ENCODE measurements at regions not wholly inside any gene's neighbourhood (a gene's known extent, or its start where the extent isn't known, plus 50 kb on each side); places are given as distances from the start of the nearest gene placed in this dataset.

- Histone ChIP-seq H3K9ac (ENCODE audit: low read depth, low read length) (no peak overlapping the region), H3K4me1 (ENCODE audit: control insufficient read depth, insufficient read depth, low read length) (peaks cover 15% of the 10 kb centered on the region; the same call in 1 of the 2 replicates), H3K36me3 (ENCODE audit: control insufficient read depth, insufficient read depth, low read length) (no peaks in the 10 kb centered on the region), H3K9me3 (ENCODE audit: control insufficient read depth, insufficient read depth, low read length) (no peaks in the 10 kb centered on the region), H3K27ac (ENCODE audit: low read depth, low read length) (no peak overlapping the region), H3K4me3 (ENCODE audit: low read depth, low read length) (no peak overlapping the region), H3K27me3 (ENCODE audit: control insufficient read depth, insufficient read depth, low read length) (no peaks in the 10 kb centered on the region; the same call in 1 of the 2 replicates)
Measured at GRCh38 chrX:9315086-9315485, 149.8 kb upstream of the TBL1X start.

GRCh38 chrX:9316096-9316495, 148.8 kb upstream of the TBL1X start:
- Histone ChIP-seq H3K36me3 (ENCODE audit: control insufficient read depth, insufficient read depth, low read length) (no peaks in the 10 kb centered on the region), H3K4me1 (ENCODE audit: control insufficient read depth, insufficient read depth, low read length) (peaks cover 18% of the 10 kb centered on the region), H3K27me3 (ENCODE audit: control insufficient read depth, insufficient read depth, low read length) (no peaks in the 10 kb centered on the region; the same call in 1 of the 2 replicates), H3K27ac (ENCODE audit: low read depth, low read length) (no peak overlapping the region), H3K9me3 (ENCODE audit: control insufficient read depth, insufficient read depth, low read length) (no peaks in the 10 kb centered on the region), H3K9ac (ENCODE audit: low read depth, low read length) (no peak overlapping the region), H3K4me3 (ENCODE audit: low read depth, low read length) (no peak overlapping the region)

- no peaks in the 10 kb centered on the region for H3K36me3 ChIP-seq (ENCODE audit: control insufficient read depth, insufficient read depth, low read length)
- H3K9ac ChIP-seq (ENCODE audit: low read depth, low read length): no peak overlapping the region
- H3K9me3 ChIP-seq (ENCODE audit: control insufficient read depth, insufficient read depth, low read length): no peaks in the 10 kb centered on the region
- H3K27me3 ChIP-seq (ENCODE audit: control insufficient read depth, insufficient read depth, low read length): no peaks in the 10 kb centered on the region; the same call in 1 of the 2 replicates
- H3K27ac ChIP-seq (ENCODE audit: low read depth, low read length): no peak overlapping the region
- no peak overlapping the region for H3K4me3 ChIP-seq (ENCODE audit: low read depth, low read length)
- H3K4me1 ChIP-seq (ENCODE audit: control insufficient read depth, insufficient read depth, low read length): peaks cover 18% of the 10 kb centered on the region
Measured at GRCh38 chrX:9317176-9317575, 147.7 kb upstream of the TBL1X start.

GRCh38 chrX:9318213-9318612, 146.6 kb upstream of the TBL1X start:
- Histone ChIP-seq H3K36me3 (ENCODE audit: control insufficient read depth, insufficient read depth, low read length) (no peaks in the 10 kb centered on the region), H3K4me1 (ENCODE audit: control insufficient read depth, insufficient read depth, low read length) (peaks cover 18% of the 10 kb centered on the region), H3K9ac (ENCODE audit: low read depth, low read length) (no peak overlapping the region), H3K27me3 (ENCODE audit: control insufficient read depth, insufficient read depth, low read length) (no peaks in the 10 kb centered on the region; the same call in 1 of the 2 replicates), H3K27ac (ENCODE audit: low read depth, low read length) (no peak overlapping the region), H3K9me3 (ENCODE audit: control insufficient read depth, insufficient read depth, low read length) (no peaks in the 10 kb centered on the region), H3K4me3 (ENCODE audit: low read depth, low read length) (no peak overlapping the region)

GRCh38 chrX:9318766-9319165, 146.1 kb upstream of the TBL1X start:
- H3K4me1 ChIP-seq (ENCODE audit: control insufficient read depth, insufficient read depth, low read length): peaks cover 18% of the 10 kb centered on the region
- H3K9ac ChIP-seq (ENCODE audit: low read depth, low read length): no peak overlapping the region
- no peaks in the 10 kb centered on the region; the same call in 1 of the 2 replicates for H3K27me3 ChIP-seq (ENCODE audit: control insufficient read depth, insufficient read depth, low read length)
- H3K9me3 ChIP-seq (ENCODE audit: control insufficient read depth, insufficient read depth, low read length): no peaks in the 10 kb centered on the region
- no peak overlapping the region for H3K27ac ChIP-seq (ENCODE audit: low read depth, low read length)
- no peak overlapping the region for H3K4me3 ChIP-seq (ENCODE audit: low read depth, low read length)
- H3K36me3 ChIP-seq (ENCODE audit: control insufficient read depth, insufficient read depth, low read length): no peaks in the 10 kb centered on the region

- Histone ChIP-seq H3K36me3 (ENCODE audit: control insufficient read depth, insufficient read depth, low read length) (no peaks in the 10 kb centered on the region), H3K27ac (ENCODE audit: low read depth, low read length) (no peak overlapping the region), H3K4me3 (ENCODE audit: low read depth, low read length) (no peak overlapping the region), H3K4me1 (ENCODE audit: control insufficient read depth, insufficient read depth, low read length) (peaks cover 18% of the 10 kb centered on the region), H3K9me3 (ENCODE audit: control insufficient read depth, insufficient read depth, low read length) (no peaks in the 10 kb centered on the region), H3K27me3 (ENCODE audit: control insufficient read depth, insufficient read depth, low read length) (no peaks in the 10 kb centered on the region; the same call in 1 of the 2 replicates), H3K9ac (ENCODE audit: low read depth, low read length) (no peak overlapping the region)
Measured at GRCh38 chrX:9320940-9321339, 143.9 kb upstream of the TBL1X start.

GRCh38 chrX:9324676-9325075, 140.2 kb upstream of the TBL1X start:
- no peaks in the 10 kb centered on the region for H3K27me3 ChIP-seq (ENCODE audit: control insufficient read depth, insufficient read depth, low read length)
- no peak overlapping the region for H3K4me3 ChIP-seq (ENCODE audit: low read depth, low read length)

GRCh38 chrX:9326369-9326768, 138.5 kb upstream of the TBL1X start:
- Histone ChIP-seq H3K4me1 (ENCODE audit: control insufficient read depth, insufficient read depth, low read length) (no peaks in the 10 kb centered on the region), H3K9ac (ENCODE audit: low read depth, low read length) (no peak overlapping the region), H3K27ac (ENCODE audit: low read depth, low read length) (no peak overlapping the region), H3K36me3 (ENCODE audit: control insufficient read depth, insufficient read depth, low read length) (no peaks in the 10 kb centered on the region), H3K9me3 (ENCODE audit: control insufficient read depth, insufficient read depth, low read length) (no peaks in the 10 kb centered on the region), H3K27me3 (ENCODE audit: control insufficient read depth, insufficient read depth, low read length) (no peaks in the 10 kb centered on the region), H3K4me3 (ENCODE audit: low read depth, low read length) (no peak overlapping the region)

More at GRCh38 chrX:9324676-9325075, 140.2 kb upstream of the TBL1X start:
- Histone ChIP-seq H3K4me1 (ENCODE audit: control insufficient read depth, insufficient read depth, low read length) (peaks cover 3% of the 10 kb centered on the region; the same call in 1 of the 2 replicates), H3K27ac (ENCODE audit: low read depth, low read length) (no peak overlapping the region), H3K9me3 (ENCODE audit: control insufficient read depth, insufficient read depth, low read length) (no peaks in the 10 kb centered on the region), H3K9ac (ENCODE audit: low read depth, low read length) (no peak overlapping the region), H3K36me3 (ENCODE audit: control insufficient read depth, insufficient read depth, low read length) (no peaks in the 10 kb centered on the region)

- Histone ChIP-seq H3K27me3 (ENCODE audit: control insufficient read depth, insufficient read depth, low read length) (no peaks in the 10 kb centered on the region), H3K9ac (ENCODE audit: low read depth, low read length) (no peak overlapping the region), H3K9me3 (ENCODE audit: control insufficient read depth, insufficient read depth, low read length) (no peaks in the 10 kb centered on the region), H3K36me3 (ENCODE audit: control insufficient read depth, insufficient read depth, low read length) (no peaks in the 10 kb centered on the region), H3K4me1 (ENCODE audit: control insufficient read depth, insufficient read depth, low read length) (no peaks in the 10 kb centered on the region), H3K27ac (ENCODE audit: low read depth, low read length) (no peak overlapping the region), H3K4me3 (ENCODE audit: low read depth, low read length) (no peak overlapping the region)
Measured at GRCh38 chrX:9327086-9327746, 137.6 kb upstream of the TBL1X start.

- Histone ChIP-seq H3K4me1 (ENCODE audit: control insufficient read depth, insufficient read depth, low read length) (no peaks in the 10 kb centered on the region), H3K27ac (ENCODE audit: low read depth, low read length) (no peak overlapping the region), H3K36me3 (ENCODE audit: control insufficient read depth, insufficient read depth, low read length) (no peaks in the 10 kb centered on the region), H3K9ac (ENCODE audit: low read depth, low read length) (no peak overlapping the region), H3K27me3 (ENCODE audit: control insufficient read depth, insufficient read depth, low read length) (no peaks in the 10 kb centered on the region), H3K9me3 (ENCODE audit: control insufficient read depth, insufficient read depth, low read length) (no peaks in the 10 kb centered on the region), H3K4me3 (ENCODE audit: low read depth, low read length) (no peak overlapping the region)
Measured at GRCh38 chrX:9327747-9328145, 137.1 kb upstream of the TBL1X start.

- Histone ChIP-seq H3K36me3 (ENCODE audit: control insufficient read depth, insufficient read depth, low read length) (no peaks in the 10 kb centered on the region), H3K27me3 (ENCODE audit: control insufficient read depth, insufficient read depth, low read length) (no peaks in the 10 kb centered on the region), H3K4me1 (ENCODE audit: control insufficient read depth, insufficient read depth, low read length) (no peaks in the 10 kb centered on the region), H3K27ac (ENCODE audit: low read depth, low read length) (no peak overlapping the region), H3K9me3 (ENCODE audit: control insufficient read depth, insufficient read depth, low read length) (no peaks in the 10 kb centered on the region), H3K9ac (ENCODE audit: low read depth, low read length) (no peak overlapping the region), H3K4me3 (ENCODE audit: low read depth, low read length) (no peak overlapping the region)
Measured at GRCh38 chrX:9329056-9329455, 135.8 kb upstream of the TBL1X start.
